Trophoblast cell (in vitro differentiated cells and primary cell): ENCODE measurements at regions not wholly inside any gene's neighbourhood (a gene's known extent, or its start where the extent isn't known, plus 50 kb on each side); places are given as distances from the start of the nearest gene placed in this dataset.

ENCODE experiments used
- DNase-seq, 2 donors: peaks; one replicate each; pipeline ENCODE4 v3.0.0-alpha.2; 2016
- H2AFZ ChIP-seq: 2 replicates; pipeline ENCODE4 v1.6.1; 2013; ENCODE audit warnings: low read length, moderate library complexity, mild to moderate bottlenecking; ENCODE audit not compliant: insufficient read depth, poor library complexity
- H2AK5ac ChIP-seq: 2 replicates; pipeline ENCODE4 v1.6.1; 2013; ENCODE audit warnings: mild to moderate bottlenecking, low read length
- H2BK120ac ChIP-seq: 2 replicates; pipeline ENCODE4 v1.6.1; 2013; ENCODE audit warnings: low read length, mild to moderate bottlenecking, moderate library complexity; ENCODE audit not compliant: insufficient read depth, poor library complexity
- H2BK12ac ChIP-seq: 2 replicates; pipeline ENCODE4 v1.6.1; 2013; ENCODE audit warnings: mild to moderate bottlenecking, low read length, moderate library complexity
- H2BK5ac ChIP-seq: 2 replicates; pipeline ENCODE4 v1.6.1; 2013; ENCODE audit warnings: low read length, low read depth, moderate library complexity, mild to moderate bottlenecking; ENCODE audit not compliant: poor library complexity
- H3K14ac ChIP-seq: 2 replicates; pipeline ENCODE4 v1.6.1; 2013; ENCODE audit warnings: mild to moderate bottlenecking, low read length
- H3K18ac ChIP-seq: 2 replicates; pipeline ENCODE4 v1.6.1; 2013; ENCODE audit warnings: mild to moderate bottlenecking, low read length
- H3K23ac ChIP-seq: 2 replicates; pipeline ENCODE4 v1.6.1; 2013; ENCODE audit warnings: low read length
- H3K27ac ChIP-seq: 2 replicates; pipeline ENCODE4 v1.5.1; 2013; ENCODE audit warnings: low read depth, mild to moderate bottlenecking, inconsistent platforms, low read length, moderate library complexity
- H3K27me3 ChIP-seq: 2 replicates; pipeline ENCODE4 v1.6.1; 2013; ENCODE audit warnings: inconsistent platforms, mild to moderate bottlenecking, low read length, moderate library complexity; ENCODE audit not compliant: insufficient read depth
- H3K36me3 ChIP-seq, 2 experiments: 1 replicate in 1 of 2; 2 replicates in 1 of 2; pipeline ENCODE4 v1.6.1; 2013; ENCODE audit warnings: low read length in 2 of 2, mild to moderate bottlenecking in 2 of 2, moderate library complexity in 1 of 2; ENCODE audit not compliant: insufficient read depth in 2 of 2, control insufficient read depth in 1 of 2
- H3K4ac ChIP-seq: 2 replicates; pipeline ENCODE4 v1.6.1; 2013; ENCODE audit warnings: low read depth, mild to moderate bottlenecking, low read length, moderate library complexity
- H3K4me1 ChIP-seq, 2 experiments: 1 replicate in 1 of 2; 2 replicates in 1 of 2; pipeline ENCODE4 v1.6.1; 2013; ENCODE audit warnings: low read length in 2 of 2, mild to moderate bottlenecking in 2 of 2, moderate library complexity in 1 of 2; ENCODE audit not compliant: insufficient read depth in 2 of 2, control insufficient read depth in 1 of 2
- H3K4me2 ChIP-seq: 2 replicates; pipeline ENCODE4 v1.6.1; 2013; ENCODE audit warnings: inconsistent platforms, mild to moderate bottlenecking, low read length, moderate library complexity
- H3K4me3 ChIP-seq: 2 replicates; pipeline ENCODE4 v1.5.1; 2013; ENCODE audit warnings: mild to moderate bottlenecking, low read depth, low read length, inconsistent platforms
- H3K79me1 ChIP-seq: one replicate; pipeline ENCODE4 v1.6.1; 2013; ENCODE audit warnings: low read length
- H3K79me2 ChIP-seq: 2 replicates; pipeline ENCODE4 v1.6.1; 2013; ENCODE audit warnings: low read length, mild to moderate bottlenecking; ENCODE audit not compliant: control insufficient read depth, insufficient read depth, poor library complexity
- H3K9ac ChIP-seq: 2 replicates; pipeline ENCODE4 v1.6.1; 2013; ENCODE audit warnings: mild to moderate bottlenecking, low read length
- H3K9me3 ChIP-seq: 2 replicates; pipeline ENCODE4 v1.6.1; 2013; ENCODE audit warnings: low read depth, mild to moderate bottlenecking, control low read depth, inconsistent platforms, low read length; ENCODE audit not compliant: insufficient read depth
- H4K12ac ChIP-seq: 2 replicates; pipeline ENCODE4 v1.6.1; 2013; ENCODE audit warnings: low read depth, mild to moderate bottlenecking, low read length, moderate library complexity
- H4K8ac ChIP-seq: 2 replicates; pipeline ENCODE4 v1.6.1; 2013; ENCODE audit warnings: low read depth, mild to moderate bottlenecking, low read length, moderate library complexity
- H4K91ac ChIP-seq: one replicate; pipeline ENCODE4 v1.6.1; 2013; ENCODE audit warnings: low read depth, mild to moderate bottlenecking, low read length, moderate library complexity
- WGBS: extraction: QIAGEN DNeasy Blood & Tissue Kit; methylation state at CpG from one replicate; pipeline ENCODE4 v1.1.7; 2013; ENCODE audit warnings: missing lambda C conversion rate; ENCODE audit not compliant: insufficient read length, insufficient coverage; ENCODE audit errors: extremely low coverage; 5-methylcytosine and 5-hydroxymethylcytosine counted together

- Histone ChIP-seq H2BK12ac (no peak overlapping the region), H3K9ac (no peak overlapping the region), H3K9me3 (peaks cover 2% of the 10 kb centered on the region), H3K4me3 (no peak overlapping the region), H2BK120ac (no peak overlapping the region), H2AFZ (no peak overlapping the region), H3K36me3 (peaks cover 5 to 18% of the 10 kb centered on the region in 2 experiments), H4K8ac (no peak overlapping the region), H3K18ac (no peak overlapping the region), H3K27ac (no peak overlapping the region), H3K79me2 (peaks cover 3% of the 10 kb centered on the region), H3K23ac (no peak overlapping the region), H3K79me1 (peaks cover 23% of the 10 kb centered on the region), H2AK5ac (no peak overlapping the region), H3K14ac (no peak overlapping the region), H2BK5ac (no peak overlapping the region), H3K27me3 (no peaks in the 10 kb centered on the region), H3K4me1 (peaks cover 30 to 33% of the 10 kb centered on the region in 2 experiments), H4K12ac (no peak overlapping the region), H4K91ac (no peak overlapping the region), H3K4me2 (no peak overlapping the region), H3K4ac (no peak overlapping the region)
- DNase-seq: no peak
- no CpG with 5 or more reads among the region's 4 CpGs for WGBS
Measured at GRCh38 chr20:19890445-19891051, 126.6 kb upstream of the NAA20 start.

GRCh38 chr20:19893356-19893755, 123.8 kb upstream of the NAA20 start:
- no peak overlapping the region for H2BK12ac ChIP-seq
- H2AK5ac ChIP-seq: no peak overlapping the region
- H3K4me3 ChIP-seq: no peak overlapping the region
- H2BK5ac ChIP-seq: no peak overlapping the region
- WGBS: no CpG with 5 or more reads among the region's 4 CpGs
- DNase-seq: no peak
- no peak overlapping the region for H3K27ac ChIP-seq
- H3K4ac ChIP-seq: no peak overlapping the region
- H3K79me1 ChIP-seq: peaks cover 12% of the 10 kb centered on the region
- H3K4me1 ChIP-seq: peaks cover 14 to 15% of the 10 kb centered on the region in 2 experiments
- no peak overlapping the region for H2AFZ ChIP-seq
- H4K91ac ChIP-seq: no peak overlapping the region
- H2BK120ac ChIP-seq: no peak overlapping the region
- H4K8ac ChIP-seq: no peak overlapping the region
- H3K4me2 ChIP-seq: no peak overlapping the region
- H3K36me3 ChIP-seq: peaks cover 8 to 29% of the 10 kb centered on the region in 2 experiments
- no peak overlapping the region for H4K12ac ChIP-seq
- H3K14ac ChIP-seq: no peak overlapping the region
- no peaks in the 10 kb centered on the region for H3K27me3 ChIP-seq
- H3K9ac ChIP-seq: no peak overlapping the region
- H3K79me2 ChIP-seq: peaks cover 3% of the 10 kb centered on the region
- peaks cover 2% of the 10 kb centered on the region for H3K9me3 ChIP-seq
- H3K23ac ChIP-seq: no peak overlapping the region
- no peak overlapping the region for H3K18ac ChIP-seq

- peak in 1 of 2 donors; percentile 70 for DNase-seq
- Histone ChIP-seq H3K27me3 (no peaks in the 10 kb centered on the region), H2BK5ac (no peak overlapping the region), H2BK12ac (no peak overlapping the region), H3K23ac (no peak overlapping the region), H3K36me3 (peaks cover 6 to 31% of the 10 kb centered on the region in 2 experiments), H4K12ac (no peak overlapping the region), H3K27ac (no peak overlapping the region), H2BK120ac (no peak overlapping the region), H3K9me3 (peaks cover 2% of the 10 kb centered on the region), H2AFZ (no peak overlapping the region), H3K79me2 (no peaks in the 10 kb centered on the region), H4K91ac (no peak overlapping the region), H3K79me1 (no peaks in the 10 kb centered on the region), H3K4me3 (no peak overlapping the region), H3K4me1 (no peaks in the 10 kb centered on the region), H3K14ac (no peak overlapping the region), H3K4me2 (no peak overlapping the region), H3K4ac (no peak overlapping the region), H4K8ac (no peak overlapping the region), H2AK5ac (no peak overlapping the region), H3K18ac (no peak overlapping the region), H3K9ac (no peak overlapping the region)
- no CpG with 5 or more reads among the region's 2 CpGs for WGBS
Measured at GRCh38 chr20:19895761-19896160, 121.4 kb upstream of the NAA20 start.

DNA sequence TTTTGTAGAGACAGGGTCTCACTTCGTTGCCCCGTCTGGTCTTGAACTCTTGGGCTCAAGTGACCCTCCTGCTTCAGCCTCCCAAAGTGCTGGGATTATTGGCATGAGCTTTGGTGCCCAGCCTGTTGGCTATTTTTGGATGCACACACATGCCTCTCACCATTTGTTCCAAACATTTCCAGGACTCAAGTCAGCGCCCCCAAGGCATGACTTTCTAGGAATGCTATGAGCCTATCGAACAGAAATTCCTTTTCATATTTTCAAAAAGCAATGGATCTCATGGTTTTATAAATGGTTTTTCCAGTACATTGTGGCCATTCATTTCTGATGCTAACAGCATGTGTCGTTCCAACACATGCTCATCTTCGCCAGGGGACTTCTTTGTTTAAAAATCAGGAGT, 119.3 kb upstream of the NAA20 start:
- H4K12ac ChIP-seq: no peak overlapping the region
- H3K79me1 ChIP-seq: no peaks in the 10 kb centered on the region
- no peak overlapping the region for H3K4me3 ChIP-seq
- no peak overlapping the region for H3K14ac ChIP-seq
- H2AK5ac ChIP-seq: no peak overlapping the region
- H2BK120ac ChIP-seq: no peak overlapping the region
- no peaks in the 10 kb centered on the region for H3K4me1 ChIP-seq
- H3K27ac ChIP-seq: no peak overlapping the region
- H3K9me3 ChIP-seq: peaks cover 2% of the 10 kb centered on the region
- no peak overlapping the region for H3K18ac ChIP-seq
- no CpG with 5 or more reads among the region's 6 CpGs for WGBS
- no peaks in the 10 kb centered on the region for H3K27me3 ChIP-seq
- DNase-seq: peak in 1 of 2 donors; percentile 65
- no peak overlapping the region for H2AFZ ChIP-seq
- no peak overlapping the region for H2BK5ac ChIP-seq
- no peak overlapping the region for H3K9ac ChIP-seq
- no peak overlapping the region for H3K23ac ChIP-seq
- H3K36me3 ChIP-seq: peaks cover 6 to 27% of the 10 kb centered on the region in 2 experiments
- no peak overlapping the region for H4K91ac ChIP-seq
- H3K79me2 ChIP-seq: no peaks in the 10 kb centered on the region
- H3K4me2 ChIP-seq: no peak overlapping the region
- H2BK12ac ChIP-seq: no peak overlapping the region
- H4K8ac ChIP-seq: no peak overlapping the region
- H3K4ac ChIP-seq: no peak overlapping the region
